GM12878 (cell line): ENCODE measurements at regions not wholly inside any gene's neighbourhood (a gene's known extent, or its start where the extent isn't known, plus 50 kb on each side); places are given as distances from the start of the nearest gene placed in this dataset.

Source experiments
- CBX5 ChIP-seq: sonication (generic); IDR thresholded peaks from 2 replicates; pipeline ENCODE4 v1.6.1; 2016; ENCODE audit warnings: low read depth, moderate library complexity, mild to moderate bottlenecking, inconsistent platforms
- CEBPB ChIP-seq, 2 experiments: fragments of 150-350 bp in 1 of 2; IDR thresholded peaks; 2 replicates each; pipeline ENCODE4 v1.6.1; 2012 to 2014; ENCODE audit warnings: low read depth in 2 of 2, low read length in 2 of 2, borderline replicate concordance in 1 of 2, inconsistent platforms in 1 of 2
- CTCF ChIP-seq, 3 experiments: IDR thresholded peaks in 2 of 3; conservative IDR thresholded peaks in 1 of 3; 2 replicates each; pipeline ENCODE4 v1.5.1; 2011; ENCODE audit warnings: low read depth in 3 of 3, low read length in 3 of 3, mild to moderate bottlenecking in 3 of 3, control low read depth in 2 of 3, moderate library complexity in 2 of 3, inconsistent platforms in 1 of 3, mixed read lengths in 1 of 3; ENCODE audit not compliant: control insufficient read depth in 2 of 3, insufficient read depth in 1 of 3; ENCODE audit errors: extremely low read depth in 1 of 3
- ETV6 ChIP-seq, 2 experiments: fragments of 450-650 bp in 1 of 2; IDR thresholded peaks in 1 of 2; conservative IDR thresholded peaks in 1 of 2; 2 replicates each; pipeline ENCODE4 v1.6.1; 2014; ENCODE audit warnings: antibody characterized with exemption in 1 of 2, borderline replicate concordance in 1 of 2, low read depth in 1 of 2, mild to moderate bottlenecking in 1 of 2, moderate library complexity in 1 of 2
- IRF3 ChIP-seq: fragments of 450-650 bp; IDR thresholded peaks from 2 replicates; pipeline ENCODE4 v1.6.1; 2014; ENCODE audit warnings: mild to moderate bottlenecking
- JUND ChIP-seq: IDR thresholded peaks from 2 replicates; pipeline ENCODE4 v1.6.1; 2012; ENCODE audit warnings: low read depth, mild to moderate bottlenecking, low read length, improper control_type of control experiment, moderate library complexity
- MYB ChIP-seq: fragments of 150-350 bp; IDR thresholded peaks from 2 replicates; pipeline ENCODE4 v1.6.1; 2014; ENCODE audit warnings: mild to moderate bottlenecking, low read depth, low read length, borderline replicate concordance
- NR2F1 ChIP-seq: fragments of 450-650 bp; conservative IDR thresholded peaks from 2 replicates; pipeline ENCODE4 v1.6.1; 2017; ENCODE audit warnings: mild to moderate bottlenecking
- POLR2A ChIP-seq: IDR thresholded peaks from 2 replicates; pipeline ENCODE4 v1.6.1; 2011; ENCODE audit warnings: low read depth, mild to moderate bottlenecking, low read length
- RBBP5 ChIP-seq: fragments of 200-600 bp; sonication (generic); conservative IDR thresholded peaks from 2 replicates; pipeline ENCODE4 v1.6.1; 2016
- SIN3A ChIP-seq: IDR thresholded peaks from 2 replicates; pipeline ENCODE4 v1.6.1; 2012; ENCODE audit warnings: low read depth, low read length, improper control_type of control experiment
- ZSCAN29 ChIP-seq: fragments of 450-650 bp; IDR thresholded peaks from 2 replicates; pipeline ENCODE4 v1.6.1; 2017; ENCODE audit warnings: mild to moderate bottlenecking, moderate library complexity

GRCh38 chr13:90142251-90142650, 1205.2 kb upstream of the MIR17HG start:
- TF ChIP-seq SIN3A (no peak), CTCF (IDR thresholded peaks at IDR 0.05 in 2 of 3, conservative IDR thresholded peaks at IDR 0.05 in 1 of 3; ENCODE audit: control insufficient read depth in 2 of 3, extremely low read depth in 1 of 3, insufficient read depth in 1 of 3, low read depth in 3 of 3, low read length in 3 of 3) (no peak), RBBP5 (no peak), IRF3 (no peak), CBX5 (no peak), POLR2A (no peak), NR2F1 (no peak), ZSCAN29 (no peak), ETV6 (conservative IDR thresholded peaks at IDR 0.05 in 1 of 2, IDR thresholded peaks at IDR 0.05 in 1 of 2; ENCODE audit: borderline replicate concordance in 1 of 2, low read depth in 1 of 2) (no peak), MYB (no peak), CEBPB (IDR thresholded peaks at IDR 0.05; ENCODE audit: borderline replicate concordance in 1 of 2, low read depth in 2 of 2, low read length in 2 of 2) (no peak), JUND (no peak)
